A549 (cell line): ENCODE measurements at regions not wholly inside any gene's neighbourhood (a gene's known extent, or its start where the extent isn't known, plus 50 kb on each side); places are given as distances from the start of the nearest gene placed in this dataset.

Experiments
- ATAC-seq, 2 experiments: fragments of 200-7000 bp in 1 of 2; fragments of >200 bp in 1 of 2; cut with Nextera tagmentation in 1 of 2; cut with Tn5 transposase in 1 of 2; 3 replicates each; pipeline versions ENCODE4 v1.8.0 to v1.9.1; 2018 to 2020; ENCODE audit warnings: mild to moderate bottlenecking in 1 of 2, moderate library complexity in 1 of 2
- CTCF ChIA-PET: fragments of 300-600 bp; sonication (Branson Sonifier 250); formaldehyde crosslinking; extraction: SDS; loops from one replicate; lab custom pipeline; 2021; ENCODE audit warnings: antibody characterized with exemption, inconsistent platforms; lab: Yijun Ruan, JAX
- POLR2A ChIA-PET: fragments of 350-600 bp; formaldehyde crosslinking; extraction: SDS; loops from one replicate; lab custom pipeline; 2021; ENCODE audit warnings: antibody characterized with exemption, inconsistent platforms; lab: Yijun Ruan, JAX
- DNase-seq, 2 experiments: peaks; one replicate each; pipeline versions ENCODE4 v3.0.0 to v3.0.0-alpha.2; 2011 to 2016; ENCODE audit warnings: low read depth in 1 of 2, low spot score in 1 of 2
- FAIRE-seq: peaks from 2 replicates; lab custom pipeline; 2011; peaks lifted over from hg19 to GRCh38; lab: Jason Lieb, UNC
- H3K27ac ChIP-seq, 2 experiments: fragments of >200 bp; sonication (Bioruptor Twin); formaldehyde crosslinking; 3 replicates each; pipeline ENCODE4 v1.5.1; 2016 to 2017
- H3K4me1 ChIP-seq: fragments of >200 bp; sonication (Bioruptor Twin); formaldehyde crosslinking; 3 replicates; pipeline ENCODE4 v1.6.1; 2016
- H3K4me2 ChIP-seq: fragments of >200 bp; sonication (Bioruptor Twin); formaldehyde crosslinking; 3 replicates; pipeline ENCODE4 v1.6.1; 2016
- H3K4me3 ChIP-seq: fragments of >200 bp; sonication (Bioruptor Twin); formaldehyde crosslinking; 3 replicates; pipeline ENCODE4 v1.5.1; 2016
- H3K9me3 ChIP-seq: fragments of >200 bp; sonication (Bioruptor Twin); formaldehyde crosslinking; 3 replicates; pipeline ENCODE4 v1.6.1; 2016
- BHLHE40 ChIP-seq: IDR thresholded peaks from 2 replicates; pipeline ENCODE4 v1.6.1; 2012; ENCODE audit warnings: low read depth, low read length, inconsistent platforms
- CBX8 ChIP-seq: fragments of 200-600 bp; sonication (generic); IDR thresholded peaks from 2 replicates; pipeline ENCODE4 v1.6.1; 2016
- FOSB ChIP-seq: fragments of 250-450 bp; sonication (Bioruptor Pico); IDR thresholded peaks from 2 replicates; pipeline ENCODE4 v1.5.0; 2020; ENCODE audit warnings: mild to moderate bottlenecking, moderate library complexity
- FOSL2 ChIP-seq, 2 experiments: fragments of 450-650 bp in 1 of 2; fragments of >200 bp in 1 of 2; sonication (Bioruptor Twin) in 1 of 2; formaldehyde crosslinking; IDR thresholded peaks; 2 replicates each; pipeline versions ENCODE4 v1.5.0 to v1.6.1; 2016 to 2020; ENCODE audit warnings: mild to moderate bottlenecking in 1 of 2, moderate library complexity in 1 of 2
- HDAC2 ChIP-seq: fragments of 200-600 bp; sonication (generic); IDR thresholded peaks from 2 replicates; pipeline ENCODE4 v1.6.1; 2016
- HEYL ChIP-seq: fragments of 250-450 bp; sonication (Bioruptor Pico); IDR thresholded peaks from 2 replicates; pipeline ENCODE4 v1.8.0; 2021; ENCODE audit warnings: mild to moderate bottlenecking, moderate library complexity
- MAFK ChIP-seq: fragments of 450-650 bp; IDR thresholded peaks from 2 replicates; pipeline ENCODE4 v1.6.1; 2014; ENCODE audit not compliant: partially characterized antibody
- NFE2L2 ChIP-seq: fragments of 150-350 bp; conservative IDR thresholded peaks from 2 replicates; pipeline ENCODE4 v1.6.1; 2014; ENCODE audit warnings: low read length
- POLR2AphosphoS2 ChIP-seq: conservative IDR thresholded peaks from 2 replicates; pipeline ENCODE4 v1.6.1; 2012; ENCODE audit warnings: low read length, improper control_type of control experiment, inconsistent platforms
- RAD21 ChIP-seq, 2 experiments: fragments of >200 bp in 1 of 2; sonication (Bioruptor Twin) in 1 of 2; formaldehyde crosslinking in 1 of 2; IDR thresholded peaks in 1 of 2; conservative IDR thresholded peaks in 1 of 2; 2 replicates in 1 of 2; 3 replicates in 1 of 2; pipeline ENCODE4 v1.6.1; 2012 to 2018; ENCODE audit warnings: inconsistent platforms in 1 of 2
- SREBF2 ChIP-seq: fragments of 450-650 bp; IDR thresholded peaks from 2 replicates; pipeline ENCODE4 v1.6.1; 2014; ENCODE audit warnings: mild to moderate bottlenecking, moderate library complexity
- TFCP2L1 ChIP-seq: fragments of 250-450 bp; sonication (Bioruptor Pico); IDR thresholded peaks from 2 replicates; pipeline ENCODE4 v1.5.0; 2021; ENCODE audit warnings: mild to moderate bottlenecking
- ZNF302 ChIP-seq: fragments of 250-450 bp; sonication (Bioruptor Pico); IDR thresholded peaks from 2 replicates; pipeline ENCODE4 v1.9.0; 2021; ENCODE audit warnings: inconsistent platforms, mild to moderate bottlenecking, moderate library complexity
- ZSCAN20 ChIP-seq: fragments of 250-450 bp; sonication (Bioruptor Pico); IDR thresholded peaks from 2 replicates; pipeline ENCODE4 v1.8.0; 2022; ENCODE audit warnings: mild to moderate bottlenecking, moderate library complexity
- WGBS: methylation state at CpG from one replicate; pipeline ENCODE4 v1.1.6; 2017; ENCODE audit errors: missing lambda C conversion rate; 5-methylcytosine and 5-hydroxymethylcytosine counted together
- TF ChIP-seq, protein P1 (sequence below): IDR thresholded peaks from 2 replicates; pipeline ENCODE4 v1.6.1; 2012
- TF ChIP-seq, protein P2 (sequence below): IDR thresholded peaks from 2 replicates; pipeline ENCODE4 v1.6.1; 2012; ENCODE audit warnings: low read depth, borderline replicate concordance
- TF ChIP-seq, protein P3 (sequence below): fragments of 200-600 bp; sonication (generic); IDR thresholded peaks from 2 replicates; pipeline ENCODE4 v1.6.1; 2016; ENCODE audit warnings: antibody characterized with exemption, mild to moderate bottlenecking, moderate library complexity
- TF ChIP-seq, protein P4 (sequence below): IDR thresholded peaks from 2 replicates; pipeline ENCODE4 v1.6.1; 2012
- TF ChIP-seq, protein P5 (sequence below): fragments of >200 bp; sonication (Bioruptor Twin); formaldehyde crosslinking; IDR thresholded peaks from 3 replicates; pipeline ENCODE4 v1.5.1; 2016
- TF ChIP-seq, protein P6 (sequence below): fragments of 450-650 bp; IDR thresholded peaks from 2 replicates; pipeline ENCODE4 v1.6.1; 2014; ENCODE audit warnings: antibody characterized with exemption

DNA sequence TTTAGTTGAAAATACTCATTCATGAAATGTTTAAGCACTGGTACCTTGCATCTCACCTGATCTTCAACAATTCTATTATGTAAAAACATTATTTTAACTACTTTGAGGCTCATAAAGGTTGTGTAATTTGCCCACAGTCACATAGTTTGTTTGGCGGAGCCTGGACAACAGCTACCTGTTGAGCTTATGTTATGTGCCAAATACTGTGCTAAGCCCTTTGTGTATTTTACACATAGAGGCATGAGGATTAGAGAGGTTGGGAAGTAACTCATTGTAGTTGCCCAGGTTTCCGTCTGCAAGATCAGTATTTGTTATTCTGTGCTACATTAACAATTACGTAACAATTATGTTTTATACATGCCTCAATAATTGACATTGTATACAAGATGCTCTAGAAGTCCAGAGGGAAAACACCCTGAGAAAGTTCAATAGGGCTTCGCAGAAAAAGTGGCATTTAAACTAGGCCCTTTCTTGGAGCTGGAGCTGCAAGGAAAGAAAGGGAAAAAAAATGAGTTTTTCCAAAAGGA, 80.4 kb downstream of the BOLA3 start:
- H3K4me3 ChIP-seq = no peak overlapping the region
- no peaks in the 10 kb centered on the region for H3K4me1 ChIP-seq
- POLR2A ChIA-PET = no interaction called here
- H3K4me2 ChIP-seq = no peak overlapping the region
- DNase-seq = no peak
- no peak for ATAC-seq
- FAIRE-seq = no peak
- 94% methylated on average over 4 of the region's 4 CpGs for WGBS
- H3K27ac ChIP-seq = no peak overlapping the region
- CTCF ChIA-PET = interaction anchor here (1.2 to 1.3 kb wide), 2 partner anchors 14 to 16 kb away, joined by 3 to 4 read pairs; no protein-coding TSS in a partner anchor
- TF ChIP-seq ZNF302 (CRISPR knock-in tag) (no peak), CBX8 (no peak), TFCP2L1 (CRISPR knock-in tag) (no peak), MAFK (no peak), RAD21 (conservative IDR thresholded peaks at IDR 0.05 in 1 of 2, IDR thresholded peaks at IDR 0.05 in 1 of 2) (no peak)
- no peaks in the 10 kb centered on the region for H3K9me3 ChIP-seq

DNA sequence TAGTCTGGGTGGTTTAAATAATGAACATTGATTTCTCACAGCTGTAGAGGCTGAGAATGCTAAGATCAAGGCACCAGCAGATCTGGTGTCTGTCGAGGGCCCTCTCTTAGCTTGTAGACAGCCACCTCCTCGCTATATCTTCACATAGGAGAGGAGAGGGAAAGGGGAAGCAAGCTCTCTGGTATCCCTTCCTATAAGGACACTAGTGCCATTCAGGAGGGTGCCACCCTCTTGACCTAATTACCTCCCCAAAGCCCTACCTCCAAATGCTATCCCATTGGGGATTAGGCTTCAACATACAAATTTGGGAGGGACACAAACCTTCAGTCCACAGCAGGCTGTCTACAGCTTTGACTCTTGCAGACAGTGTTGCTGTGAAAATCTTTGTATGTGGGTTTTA, 76.7 kb downstream of the BOLA3 start:
- no peak for TF ChIP-seq POLR2AphosphoS2
- no peak for TF ChIP-seq NFE2L2
- TF ChIP-seq, protein P1, sequence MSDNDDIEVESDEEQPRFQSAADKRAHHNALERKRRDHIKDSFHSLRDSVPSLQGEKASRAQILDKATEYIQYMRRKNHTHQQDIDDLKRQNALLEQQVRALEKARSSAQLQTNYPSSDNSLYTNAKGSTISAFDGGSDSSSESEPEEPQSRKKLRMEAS = no peak
- TF ChIP-seq, protein P2, sequence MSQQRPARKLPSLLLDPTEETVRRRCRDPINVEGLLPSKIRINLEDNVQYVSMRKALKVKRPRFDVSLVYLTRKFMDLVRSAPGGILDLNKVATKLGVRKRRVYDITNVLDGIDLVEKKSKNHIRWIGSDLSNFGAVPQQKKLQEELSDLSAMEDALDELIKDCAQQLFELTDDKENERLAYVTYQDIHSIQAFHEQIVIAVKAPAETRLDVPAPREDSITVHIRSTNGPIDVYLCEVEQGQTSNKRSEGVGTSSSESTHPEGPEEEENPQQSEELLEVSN = no peak
- TF ChIP-seq, protein P3, sequence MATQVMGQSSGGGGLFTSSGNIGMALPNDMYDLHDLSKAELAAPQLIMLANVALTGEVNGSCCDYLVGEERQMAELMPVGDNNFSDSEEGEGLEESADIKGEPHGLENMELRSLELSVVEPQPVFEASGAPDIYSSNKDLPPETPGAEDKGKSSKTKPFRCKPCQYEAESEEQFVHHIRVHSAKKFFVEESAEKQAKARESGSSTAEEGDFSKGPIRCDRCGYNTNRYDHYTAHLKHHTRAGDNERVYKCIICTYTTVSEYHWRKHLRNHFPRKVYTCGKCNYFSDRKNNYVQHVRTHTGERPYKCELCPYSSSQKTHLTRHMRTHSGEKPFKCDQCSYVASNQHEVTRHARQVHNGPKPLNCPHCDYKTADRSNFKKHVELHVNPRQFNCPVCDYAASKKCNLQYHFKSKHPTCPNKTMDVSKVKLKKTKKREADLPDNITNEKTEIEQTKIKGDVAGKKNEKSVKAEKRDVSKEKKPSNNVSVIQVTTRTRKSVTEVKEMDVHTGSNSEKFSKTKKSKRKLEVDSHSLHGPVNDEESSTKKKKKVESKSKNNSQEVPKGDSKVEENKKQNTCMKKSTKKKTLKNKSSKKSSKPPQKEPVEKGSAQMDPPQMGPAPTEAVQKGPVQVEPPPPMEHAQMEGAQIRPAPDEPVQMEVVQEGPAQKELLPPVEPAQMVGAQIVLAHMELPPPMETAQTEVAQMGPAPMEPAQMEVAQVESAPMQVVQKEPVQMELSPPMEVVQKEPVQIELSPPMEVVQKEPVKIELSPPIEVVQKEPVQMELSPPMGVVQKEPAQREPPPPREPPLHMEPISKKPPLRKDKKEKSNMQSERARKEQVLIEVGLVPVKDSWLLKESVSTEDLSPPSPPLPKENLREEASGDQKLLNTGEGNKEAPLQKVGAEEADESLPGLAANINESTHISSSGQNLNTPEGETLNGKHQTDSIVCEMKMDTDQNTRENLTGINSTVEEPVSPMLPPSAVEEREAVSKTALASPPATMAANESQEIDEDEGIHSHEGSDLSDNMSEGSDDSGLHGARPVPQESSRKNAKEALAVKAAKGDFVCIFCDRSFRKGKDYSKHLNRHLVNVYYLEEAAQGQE = no peak
- no peak for TF ChIP-seq ZSCAN20 (CRISPR knock-in tag)
- no peak for TF ChIP-seq BHLHE40
- TF ChIP-seq HDAC2 = no peak
- TF ChIP-seq, protein P4, sequence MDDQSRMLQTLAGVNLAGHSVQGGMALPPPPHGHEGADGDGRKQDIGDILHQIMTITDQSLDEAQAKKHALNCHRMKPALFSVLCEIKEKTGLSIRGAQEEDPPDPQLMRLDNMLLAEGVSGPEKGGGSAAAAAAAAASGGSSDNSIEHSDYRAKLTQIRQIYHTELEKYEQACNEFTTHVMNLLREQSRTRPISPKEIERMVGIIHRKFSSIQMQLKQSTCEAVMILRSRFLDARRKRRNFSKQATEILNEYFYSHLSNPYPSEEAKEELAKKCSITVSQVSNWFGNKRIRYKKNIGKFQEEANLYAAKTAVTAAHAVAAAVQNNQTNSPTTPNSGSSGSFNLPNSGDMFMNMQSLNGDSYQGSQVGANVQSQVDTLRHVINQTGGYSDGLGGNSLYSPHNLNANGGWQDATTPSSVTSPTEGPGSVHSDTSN = no peak
- TF ChIP-seq, protein P5, sequence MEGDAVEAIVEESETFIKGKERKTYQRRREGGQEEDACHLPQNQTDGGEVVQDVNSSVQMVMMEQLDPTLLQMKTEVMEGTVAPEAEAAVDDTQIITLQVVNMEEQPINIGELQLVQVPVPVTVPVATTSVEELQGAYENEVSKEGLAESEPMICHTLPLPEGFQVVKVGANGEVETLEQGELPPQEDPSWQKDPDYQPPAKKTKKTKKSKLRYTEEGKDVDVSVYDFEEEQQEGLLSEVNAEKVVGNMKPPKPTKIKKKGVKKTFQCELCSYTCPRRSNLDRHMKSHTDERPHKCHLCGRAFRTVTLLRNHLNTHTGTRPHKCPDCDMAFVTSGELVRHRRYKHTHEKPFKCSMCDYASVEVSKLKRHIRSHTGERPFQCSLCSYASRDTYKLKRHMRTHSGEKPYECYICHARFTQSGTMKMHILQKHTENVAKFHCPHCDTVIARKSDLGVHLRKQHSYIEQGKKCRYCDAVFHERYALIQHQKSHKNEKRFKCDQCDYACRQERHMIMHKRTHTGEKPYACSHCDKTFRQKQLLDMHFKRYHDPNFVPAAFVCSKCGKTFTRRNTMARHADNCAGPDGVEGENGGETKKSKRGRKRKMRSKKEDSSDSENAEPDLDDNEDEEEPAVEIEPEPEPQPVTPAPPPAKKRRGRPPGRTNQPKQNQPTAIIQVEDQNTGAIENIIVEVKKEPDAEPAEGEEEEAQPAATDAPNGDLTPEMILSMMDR = no peak
- TF ChIP-seq SREBF2 = no peak
- no peak for TF ChIP-seq FOSL2 (IDR thresholded peaks at IDR 0.05)
- TF ChIP-seq FOSL2 (CRISPR knock-in tag; IDR thresholded peaks at IDR 0.05) = no peak
- no peak for TF ChIP-seq HEYL (CRISPR knock-in tag)
- no peak for TF ChIP-seq FOSB
- TF ChIP-seq, protein P6, sequence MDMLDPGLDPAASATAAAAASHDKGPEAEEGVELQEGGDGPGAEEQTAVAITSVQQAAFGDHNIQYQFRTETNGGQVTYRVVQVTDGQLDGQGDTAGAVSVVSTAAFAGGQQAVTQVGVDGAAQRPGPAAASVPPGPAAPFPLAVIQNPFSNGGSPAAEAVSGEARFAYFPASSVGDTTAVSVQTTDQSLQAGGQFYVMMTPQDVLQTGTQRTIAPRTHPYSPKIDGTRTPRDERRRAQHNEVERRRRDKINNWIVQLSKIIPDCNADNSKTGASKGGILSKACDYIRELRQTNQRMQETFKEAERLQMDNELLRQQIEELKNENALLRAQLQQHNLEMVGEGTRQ = no peak
- no peak for TF ChIP-seq ZNF302 (CRISPR knock-in tag)
- POLR2A ChIA-PET = no interaction called here
- 97% methylated on average over 2 of the region's 2 CpGs for WGBS
- H3K9me3 ChIP-seq = no peaks in the 10 kb centered on the region
- H3K4me1 ChIP-seq = no peaks in the 10 kb centered on the region
- no peak overlapping the region for H3K4me2 ChIP-seq
- FAIRE-seq (no peak), DNase-seq (no peak), ATAC-seq (no peak)
- H3K4me3 ChIP-seq = no peak overlapping the region
- no peak overlapping the region for H3K27ac ChIP-seq
- CTCF ChIA-PET = no interaction called here
